DMS 273 (cell line): ENCODE measurements at regions not wholly inside any gene's neighbourhood (a gene's known extent, or its start where the extent isn't known, plus 50 kb on each side); places are given as distances from the start of the nearest gene placed in this dataset.
A peak's percentile ranks its signal among the peaks of the same experiment; 100 is the strongest.
"Not testable (repeated sequence)": the region's sequence is repeated elsewhere in the genome, so short reads cannot be mapped to it uniquely, and the experiment has no call there.

ENCODE experiments used
- DNase-seq: peaks from one replicate; lab custom pipeline; 2025; ENCODE audit not compliant: unreplicated experiment; lab: John Stamatoyannopoulos, UW

DNA sequence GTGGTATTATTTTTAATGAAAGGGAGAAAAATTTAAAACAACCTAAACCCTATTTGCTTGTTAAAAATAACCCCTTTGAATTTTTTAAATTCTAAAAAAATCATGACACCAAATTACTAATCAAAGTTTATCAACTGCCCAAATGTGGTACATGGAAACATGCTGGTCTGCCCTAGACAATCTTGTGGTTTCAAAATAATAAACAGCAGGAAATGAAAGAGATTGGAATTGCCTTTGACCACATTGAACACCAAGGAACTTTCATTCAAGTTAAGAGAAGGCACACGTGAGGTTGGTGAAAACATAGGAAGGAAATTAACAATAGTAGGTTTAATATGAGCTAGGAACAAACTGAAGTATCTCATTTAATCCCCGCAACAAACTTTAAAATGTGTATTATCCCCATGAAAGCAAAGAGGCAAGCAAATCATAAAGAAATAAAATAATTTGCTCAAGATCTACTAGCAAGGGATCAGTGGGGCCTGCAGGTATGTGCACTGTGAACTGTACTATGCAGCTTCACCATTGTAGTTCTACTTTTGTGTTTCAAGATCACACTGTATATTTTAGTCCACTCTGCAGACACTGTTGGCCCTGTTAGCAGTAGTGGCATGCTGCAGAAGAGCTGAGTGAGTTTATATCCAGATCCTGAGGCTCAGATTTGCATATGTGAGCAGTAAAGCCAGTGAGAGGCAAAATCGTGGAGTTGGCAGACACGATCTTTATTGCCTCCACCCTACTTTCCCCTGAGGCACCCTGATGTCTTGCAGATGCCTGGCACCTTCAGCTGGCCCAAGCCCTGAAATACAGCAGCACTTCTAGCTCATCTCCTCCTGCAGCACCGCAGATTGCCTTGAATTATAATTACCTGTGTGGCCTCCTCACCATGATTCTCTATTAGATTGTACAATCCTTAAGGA lies 157.8 kb upstream of the TENT5A start:
- DNase-seq = peak; percentile 10

GRCh38 chr6:81909162-81909561 lies 156.7 kb upstream of the TENT5A start:
- DNase-seq = no peak

DNA sequence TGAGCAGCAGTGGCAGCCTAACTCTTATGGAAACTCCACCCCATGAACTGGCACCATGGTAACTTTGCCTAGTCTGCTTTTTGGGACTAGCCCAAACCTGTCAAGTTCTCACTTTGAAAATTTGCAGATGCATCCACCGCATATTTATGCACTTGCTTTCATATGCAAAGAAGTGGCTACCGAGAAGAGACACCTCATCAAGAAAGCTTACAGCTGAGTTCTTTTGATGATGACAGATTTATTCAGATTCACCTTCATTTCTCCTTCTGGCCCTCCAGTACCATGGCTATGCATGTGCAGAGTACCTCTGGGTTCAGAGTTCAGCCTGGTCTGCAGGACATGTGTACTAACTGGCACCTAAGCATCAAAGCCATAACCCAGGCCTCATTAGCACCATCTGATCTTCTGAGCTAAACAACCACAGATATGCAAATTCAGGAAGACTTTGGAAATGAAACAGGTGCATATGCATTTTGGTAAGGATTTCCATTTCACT lies 154.3 kb upstream of the TENT5A start:
- DNase-seq = peak; percentile 45

- DNase-seq = no peak
These were observed 153.6 kb upstream of the TENT5A start for GRCh38 chr6:81906041-81906440.

DNA sequence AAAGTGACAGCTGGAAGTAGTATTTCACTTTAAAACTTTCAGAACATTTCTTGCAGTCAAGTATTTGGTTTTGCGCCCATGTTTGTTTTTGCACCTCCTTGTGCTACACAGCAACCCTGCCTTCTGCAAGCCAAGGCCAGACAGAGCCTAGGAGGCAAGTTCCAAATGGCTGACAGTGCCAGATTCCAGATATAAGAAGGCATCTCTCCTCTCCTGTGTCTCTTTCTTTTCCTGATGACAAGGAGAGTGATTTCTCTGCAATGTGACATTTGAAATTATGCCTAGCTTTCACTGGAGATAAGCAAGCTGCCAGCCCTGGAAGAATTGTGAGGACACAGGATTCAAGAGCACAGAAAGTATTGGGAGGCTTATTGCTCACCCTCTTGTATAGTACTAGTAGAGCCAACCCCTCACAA lies 149.1 kb upstream of the TENT5A start:
- DNase-seq = no peak

DNA sequence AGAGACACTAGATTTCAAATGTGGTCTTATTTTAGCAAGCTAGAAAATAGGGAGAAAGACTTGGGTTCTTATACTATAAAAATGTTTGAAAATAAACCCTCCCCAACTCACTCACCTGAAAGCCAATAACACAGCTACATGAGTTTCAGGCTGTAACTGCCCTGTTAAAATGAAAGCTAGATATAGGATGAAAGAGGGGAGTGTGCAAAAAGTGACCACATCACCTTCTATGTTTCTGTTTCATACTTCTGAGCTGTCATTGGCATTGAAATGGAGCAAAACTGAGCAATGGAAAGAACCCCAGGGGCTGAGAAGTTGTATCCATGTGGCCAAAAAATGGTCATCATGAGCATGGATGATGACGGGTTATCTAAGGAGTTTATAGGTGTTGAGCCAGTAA lies 148.1 kb upstream of the TENT5A start:
- DNase-seq = no peak

- no peak for DNase-seq
These were observed 145.3 kb upstream of the TENT5A start for GRCh38 chr6:81897793-81898192.

- no peak for DNase-seq
These were observed 144.3 kb upstream of the TENT5A start for GRCh38 chr6:81896525-81897503.

- DNase-seq = no peak
These were observed 143.2 kb upstream of the TENT5A start for GRCh38 chr6:81895511-81896185.

DNA sequence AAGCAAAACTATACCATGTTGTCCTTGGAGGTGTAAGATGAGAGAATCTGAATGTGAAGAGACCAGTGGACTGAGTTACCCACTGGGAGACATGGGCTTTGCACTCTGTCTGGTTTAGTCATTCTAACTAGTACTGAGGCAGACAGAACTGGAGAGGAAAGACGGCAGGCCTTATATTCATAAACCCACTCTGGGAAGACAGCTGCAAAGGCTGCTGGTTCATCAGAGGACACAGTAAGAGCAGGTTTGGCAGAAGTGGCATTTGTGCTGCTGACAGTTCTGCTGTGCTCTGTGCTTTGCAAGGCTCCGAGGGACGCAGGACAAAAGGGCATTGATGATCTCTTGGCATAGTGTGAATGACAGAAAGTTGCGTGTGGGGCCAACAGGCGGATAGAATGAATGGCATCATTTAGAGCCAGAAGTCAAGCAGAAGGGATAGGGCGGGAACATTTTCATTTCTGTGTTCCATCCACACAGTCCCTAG lies 142.3 kb upstream of the TENT5A start:
- DNase-seq = no peak

DNA sequence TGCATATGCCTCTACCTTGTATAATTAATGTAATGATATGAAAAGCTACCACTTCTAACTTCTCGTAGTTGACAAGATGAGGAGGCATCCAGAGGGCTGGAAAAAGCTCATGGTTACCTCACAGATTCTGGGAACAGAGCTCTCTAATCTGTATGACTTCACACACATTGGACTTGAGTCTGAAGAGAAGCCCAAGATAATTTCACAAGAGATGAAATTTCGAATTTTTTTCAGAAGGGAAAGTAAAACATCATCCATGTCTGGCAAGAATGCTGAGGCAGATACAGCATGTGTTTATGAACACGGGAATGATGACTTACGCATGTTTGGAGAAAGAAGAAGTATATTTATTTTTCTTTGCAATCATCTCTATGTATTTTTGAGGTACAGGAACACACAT lies 141.8 kb upstream of the TENT5A start:
- DNase-seq = no peak

- no peak for DNase-seq
These were observed 140.4 kb upstream of the TENT5A start for GRCh38 chr6:81892891-81893290.

GRCh38 chr6:81891874-81892273 lies 139.4 kb upstream of the TENT5A start:
- no peak for DNase-seq

DNA sequence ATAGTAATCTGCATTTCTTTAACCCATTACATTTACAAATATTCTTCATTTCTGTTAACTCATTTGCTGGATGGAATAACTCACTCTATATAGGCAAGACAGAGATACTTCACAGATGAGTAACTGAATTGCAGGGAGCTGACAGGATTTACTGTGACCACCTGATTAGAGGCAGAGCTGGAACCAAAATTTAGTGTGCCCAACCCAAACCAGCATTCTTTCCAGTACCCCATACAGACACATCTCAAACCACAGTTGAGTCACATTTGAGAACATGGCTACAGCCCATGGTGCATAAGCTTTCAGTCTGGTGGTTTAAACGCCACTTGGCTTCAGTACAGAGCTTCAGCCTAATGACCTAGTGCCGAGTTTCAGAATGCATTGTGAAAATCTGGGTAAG lies 138.4 kb upstream of the TENT5A start:
- no peak for DNase-seq

DNA sequence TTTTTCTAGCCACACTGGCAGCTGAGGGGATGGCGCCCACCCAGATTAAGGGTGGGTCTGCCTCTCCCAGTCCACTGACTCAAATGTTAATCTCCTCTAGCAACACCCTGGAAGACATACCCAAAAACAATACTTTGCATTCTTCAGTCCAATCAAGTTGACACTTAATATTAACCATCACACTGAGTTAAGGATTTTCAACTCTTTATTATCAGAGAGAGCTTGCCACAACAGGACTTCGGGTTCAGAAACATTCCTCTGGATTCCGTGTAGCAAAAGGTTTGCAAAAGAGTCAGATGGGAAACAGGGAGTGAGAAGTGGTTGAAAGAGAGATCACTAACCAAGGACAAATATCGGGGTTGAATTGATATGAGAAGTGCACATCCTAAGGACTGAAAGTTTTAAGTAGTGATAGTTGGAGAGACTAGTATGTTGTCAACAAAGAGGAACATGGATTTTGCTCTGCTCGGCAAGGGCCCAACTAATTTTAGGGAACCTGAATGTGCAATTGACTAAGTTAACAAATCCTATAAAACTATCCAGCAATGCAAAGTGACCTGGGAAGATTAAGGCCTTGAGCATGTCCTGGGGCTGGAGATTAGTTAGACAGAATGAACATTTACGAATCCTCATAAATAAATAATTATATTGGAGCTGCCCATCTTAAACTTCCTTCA lies 137.0 kb upstream of the TENT5A start:
- no peak for DNase-seq

- DNase-seq = not testable (repeated sequence)
These were observed 134.4 kb upstream of the TENT5A start for GRCh38 chr6:81886909-81887308.

GRCh38 chr6:81886157-81886556 lies 133.7 kb upstream of the TENT5A start:
- DNase-seq = no peak

DNA sequence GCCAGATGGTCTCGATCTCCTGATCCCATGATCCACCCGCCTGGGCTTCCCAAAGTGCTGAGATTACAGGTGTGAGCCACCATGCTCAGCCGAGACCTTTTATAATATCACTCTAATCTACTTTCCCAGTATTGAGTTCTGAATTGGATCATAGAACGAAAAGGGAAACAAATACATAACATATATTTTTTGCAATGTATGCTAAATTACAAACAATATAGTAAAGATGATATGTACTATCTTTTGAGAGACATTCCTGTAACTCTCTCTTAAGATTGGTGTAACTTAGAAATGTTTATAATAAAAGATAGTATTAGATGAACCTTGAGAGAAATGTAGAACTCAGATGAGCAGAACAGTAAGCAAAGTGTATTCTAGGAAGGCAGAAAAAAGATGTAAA lies 129.2 kb upstream of the TENT5A start:
- no peak for DNase-seq

- no peak for DNase-seq
These were observed 126.0 kb upstream of the TENT5A start for GRCh38 chr6:81878479-81878878.

- no peak for DNase-seq
These were observed 124.5 kb upstream of the TENT5A start for GRCh38 chr6:81876971-81877370.
